ENCODE measurements at regions not wholly inside any gene's neighbourhood (a gene's known extent, or its start where the extent isn't known, plus 50 kb on each side); places are given as distances from the start of the nearest gene placed in this dataset.

GRCh38 chr2:142642650-142643049 lies 234.8 kb upstream of the KYNU start:
- peaks cover 8 to 9% of the 10 kb centered on the region in 2 experiments; a peak in 4 of 5 replicates for H3K9me3 Mint-ChIP-seq
- DNase-seq: no peak
- peaks cover 0 to 5% (median 0%) of the 10 kb centered on the region in 3 experiments; a peak in 3 of 7 replicates for H3K36me3 Mint-ChIP-seq (ENCODE audit: insufficient read depth in 1 of 3, low read depth in 3 of 3)
- TF ChIP-seq CTCF (conservative IDR thresholded peaks at IDR 0.05): no peak
- no peak overlapping the region for H3K9ac ChIP-seq (ENCODE audit: extremely low read depth, insufficient read length, low read length)
- H3K14ac ChIP-seq (ENCODE audit: insufficient read depth, low read length): no peak overlapping the region
- H4K8ac ChIP-seq (replicated peaks; ENCODE audit: insufficient read length, low read depth, low read length): no peak overlapping the region
- H3T11ph ChIP-seq (ENCODE audit: low read length): no peak overlapping the region
- no peak overlapping the region for H4K5ac ChIP-seq (ENCODE audit: insufficient read length, low read depth, low read length)
- no peaks in the 10 kb centered on the region for H3K27me3 ChIP-seq (ENCODE audit: insufficient read depth, low read length)
- H2BK20ac ChIP-seq (ENCODE audit: low read depth, low read length, poor library complexity, severe bottlenecking): no peak overlapping the region
- no peak overlapping the region for H2BK15ac ChIP-seq (ENCODE audit: low read depth, low read length)
- no peaks in the 10 kb centered on the region for H3K4me1 ChIP-seq (ENCODE audit: insufficient read depth, low read length)
- no peak overlapping the region for H3K27ac Mint-ChIP-seq
- H3K4ac ChIP-seq (ENCODE audit: low read depth, low read length): no peak overlapping the region
- H3K4me2 ChIP-seq (ENCODE audit: insufficient read depth, insufficient read length, low read length): no peak overlapping the region
- no peak overlapping the region for H2BK120ac ChIP-seq (ENCODE audit: low read depth, low read length, poor library complexity, severe bottlenecking)
- no peak overlapping the region for H2AFZ ChIP-seq (ENCODE audit: low read length)
- no peak overlapping the region for H2BK5ac ChIP-seq (ENCODE audit: insufficient read length, low read length)
- H3K9me3 ChIP-seq (ENCODE audit: control insufficient read depth, low read depth, low read length): no peaks in the 10 kb centered on the region
- H2BK12ac ChIP-seq (ENCODE audit: insufficient read length, low read depth, low read length): no peak overlapping the region
- no peaks in the 10 kb centered on the region for H3K79me1 ChIP-seq (ENCODE audit: insufficient read depth, low read depth, low read length, poor library complexity, severe bottlenecking)
- no peak overlapping the region for H3K4me3 Mint-ChIP-seq
- H3K23ac ChIP-seq (ENCODE audit: insufficient read length, low read depth, low read length): no peak overlapping the region
- no peak overlapping the region for H3K27ac ChIP-seq (ENCODE audit: insufficient read length, low read depth, low read length)
- no CpG with 5 or more reads among the region's 2 CpGs for WGBS (ENCODE audit: extremely low coverage, insufficient read length, low lambda C conversion rate)
- H3K79me2 ChIP-seq (ENCODE audit: insufficient read depth, low read length): no peaks in the 10 kb centered on the region
- H3K56ac ChIP-seq (ENCODE audit: insufficient read length, low read depth, low read length): no peak overlapping the region
- H4K91ac ChIP-seq (ENCODE audit: insufficient read length, low read depth, low read length): no peak overlapping the region
- H3K18ac ChIP-seq (ENCODE audit: insufficient read length, low read depth, low read length): no peak overlapping the region
- H2AK5ac ChIP-seq (ENCODE audit: insufficient read length, low read length): no peak overlapping the region
- no peaks in the 10 kb centered on the region for H3K4me1 Mint-ChIP-seq
- H3K27me3 Mint-ChIP-seq (ENCODE audit: low read depth): no peaks in the 10 kb centered on the region
- no peaks in the 10 kb centered on the region for H4K20me1 ChIP-seq (ENCODE audit: control insufficient read depth, insufficient read depth, insufficient read length)
- no peaks in the 10 kb centered on the region for H3K23me2 ChIP-seq (ENCODE audit: insufficient read length, low read depth, low read length, poor library complexity, severe bottlenecking)

All from H9 (cell line).